Gastroesophageal sphincter (tissue), 3 donors: ENCODE measurements at regions not wholly inside any gene's neighbourhood (a gene's known extent, or its start where the extent isn't known, plus 50 kb on each side); places are given as distances from the start of the nearest gene placed in this dataset.
"Not testable (repeated sequence)": the region's sequence is repeated elsewhere in the genome, so short reads cannot be mapped to it uniquely, and the experiment has no call there.

Experiments
- CTCF ChIP-seq, 4 experiments: fragments of 200-600 bp in 2 of 4; fragments of 450-650 bp in 2 of 4; sonication (generic) in 1 of 4; IDR thresholded peaks; one replicate each; pipeline ENCODE4 v1.5.1; 2017 to 2019; ENCODE audit warnings: antibody characterized with exemption in 4 of 4, mild to moderate bottlenecking in 2 of 4, moderate library complexity in 2 of 4
- POLR2A ChIP-seq, 2 donors: fragments of 450-650 bp; IDR thresholded peaks; one replicate each; pipeline ENCODE4 v1.6.1; 2017; ENCODE audit warnings: antibody characterized with exemption in 2 of 2, mild to moderate bottlenecking in 2 of 2, moderate library complexity in 1 of 2

- TF ChIP-seq CTCF, POLR2A (IDR thresholded peaks at IDR 0.05): not testable (repeated sequence)
Observed at GRCh38 chr4:120550624-120551220, 371.8 kb downstream of the PRDM5 start.
